K562 (cell line): ENCODE measurements at regions not wholly inside any gene's neighbourhood (a gene's known extent, or its start where the extent isn't known, plus 50 kb on each side); places are given as distances from the start of the nearest gene placed in this dataset.

Experiments used
- ATAC-seq: fragments of 200-7000 bp; cut with Tn5 transposase; 3 replicates; pipeline ENCODE4 v1.9.1; 2020; ENCODE audit warnings: moderate library complexity
- BruUV-seq: library from RNA; stranded (reverse); fragments of 400-500 nt; replicated peaks from 2 replicates; lab custom pipeline; 2021; lab: Mats Ljungman, UMichigan
- CTCF ChIA-PET: fragments of 300-600 bp; formaldehyde crosslinking; extraction: SDS; loops from one replicate; lab custom pipeline; 2021; ENCODE audit warnings: low intra/inter-chr PET ratio; lab: Yijun Ruan, JAX
- POLR2A ChIA-PET: fragments of 300-600, 350-650 bp; sonication (Branson Sonifier 250); formaldehyde crosslinking; extraction: SDS; loops from one replicate; lab custom pipeline; 2021; ENCODE audit warnings: antibody characterized with exemption, inconsistent platforms; lab: Yijun Ruan, JAX
- DNase-seq, 4 experiments: peaks; one replicate each; pipeline versions ENCODE4 v3.0.0 to v3.0.0-alpha.2; 2011 to 2018; ENCODE audit warnings: low spot score in 3 of 4, mixed read lengths in 3 of 4; ENCODE audit errors: extremely low read depth in 1 of 4
- FAIRE-seq: peaks from 2 replicates; lab custom pipeline; 2011; peaks lifted over from hg19 to GRCh38; lab: Jason Lieb, UNC
- H2AFZ ChIP-seq: 2 replicates; pipeline ENCODE4 v1.6.0; 2011; ENCODE audit warnings: low read depth, low read length, control low read depth, inconsistent platforms
- H3K27ac ChIP-seq: fragments of 200-600 bp; 3 replicates; pipeline ENCODE4 v1.8.0; 2011; ENCODE audit warnings: low read depth, mild to moderate bottlenecking, control low read depth, inconsistent platforms, low read length, moderate library complexity, mixed read lengths; ENCODE audit errors: extremely low read depth
- H3K27me3 ChIP-seq, 2 experiments: fragments of 300-600 bp in 1 of 2; 2 replicates in 1 of 2; 3 replicates in 1 of 2; pipeline versions ENCODE4 v1.6.0 to v1.8.0; 2011; ENCODE audit warnings: inconsistent platforms in 2 of 2, low read length in 2 of 2, mild to moderate bottlenecking in 1 of 2, mixed read lengths in 1 of 2, moderate library complexity in 1 of 2; ENCODE audit not compliant: control insufficient read depth in 2 of 2, insufficient read depth in 2 of 2
- H3K36me3 ChIP-seq: fragments of 300-600 bp; 3 replicates; pipeline ENCODE4 v1.8.0; 2011; ENCODE audit warnings: mild to moderate bottlenecking, low read length, inconsistent platforms; ENCODE audit not compliant: control insufficient read depth, insufficient read depth
- H3K4me1 ChIP-seq, 2 experiments: fragments of 200-600 bp in 1 of 2; replicated peaks in 1 of 2; 2 replicates in 1 of 2; 3 replicates in 1 of 2; pipeline versions ENCODE4 v1.5.1 to v1.8.0; 2011; ENCODE audit warnings: inconsistent platforms in 2 of 2, low read length in 2 of 2, mild to moderate bottlenecking in 1 of 2, mixed read lengths in 1 of 2, moderate library complexity in 1 of 2; ENCODE audit not compliant: control insufficient read depth in 2 of 2, insufficient read depth in 2 of 2
- H3K4me2 ChIP-seq: 2 replicates; pipeline ENCODE4 v1.6.1; 2011; ENCODE audit warnings: low read length, control low read depth, inconsistent platforms, mixed read lengths; ENCODE audit not compliant: insufficient read depth
- H3K4me3 ChIP-seq: fragments of 200-600 bp; sonication (generic), shearing (Covaris generic); 2 replicates; pipeline ENCODE4 v1.5.1; 2016; ENCODE audit warnings: control low read depth, inconsistent platforms
- H3K79me2 ChIP-seq: fragments of 200-600 bp; 3 replicates; pipeline ENCODE4 v1.8.0; 2011; ENCODE audit warnings: low read length, inconsistent platforms; ENCODE audit not compliant: control insufficient read depth, insufficient read depth
- H3K9ac ChIP-seq, 2 experiments: 2 replicates each; pipeline versions ENCODE4 v1.6.0 to v1.6.1; 2011; ENCODE audit warnings: low read depth in 2 of 2, low read length in 2 of 2, control low read depth in 1 of 2, inconsistent platforms in 1 of 2, mild to moderate bottlenecking in 1 of 2, mixed read lengths in 1 of 2; ENCODE audit not compliant: insufficient read depth in 1 of 2
- H3K9me1 ChIP-seq: one replicate; pipeline ENCODE4 v1.6.0; 2011; ENCODE audit warnings: inconsistent platforms, mild to moderate bottlenecking, low read length, moderate library complexity; ENCODE audit not compliant: control insufficient read depth, insufficient read depth
- H3K9me3 ChIP-seq: replicated peaks from 2 replicates; pipeline ENCODE4 v1.5.1; 2011; ENCODE audit warnings: low read depth, low read length, inconsistent platforms; ENCODE audit not compliant: control insufficient read depth, insufficient read depth
- H4K20me1 ChIP-seq: replicated peaks from 2 replicates; pipeline ENCODE4 v1.6.1; 2011; ENCODE audit warnings: low read length, inconsistent platforms, mixed read lengths; ENCODE audit not compliant: control insufficient read depth, insufficient read depth
- ASH1L ChIP-seq: fragments of 450-650 bp; IDR thresholded peaks from 2 replicates; pipeline ENCODE4 v1.6.1; 2018; ENCODE audit warnings: borderline replicate concordance, mild to moderate bottlenecking, low read depth; ENCODE audit not compliant: partially characterized antibody
- COPS2 ChIP-seq: fragments of 450-650 bp; conservative IDR thresholded peaks from 2 replicates; pipeline ENCODE4 v1.6.1; 2016; ENCODE audit warnings: mild to moderate bottlenecking, moderate library complexity
- TCF7L2 ChIP-seq: fragments of 150-350 bp; IDR thresholded peaks from 2 replicates; pipeline ENCODE4 v1.6.1; 2016; ENCODE audit warnings: low read depth, mild to moderate bottlenecking, low read length, moderate library complexity
- ZNF347 ChIP-seq: fragments of 450-650 bp; formaldehyde crosslinking; IDR thresholded peaks from 2 replicates; pipeline ENCODE4 v1.4.0; 2020; ENCODE audit warnings: low read depth, mild to moderate bottlenecking, moderate library complexity
- ZNF395 ChIP-seq: fragments of 200-800 bp; sonication (Bioruptor generic); IDR thresholded peaks from 2 replicates; pipeline ENCODE4 v1.6.1; 2017; ENCODE audit warnings: missing genetic modification characterization, missing compliant biosample characterization
- ZNF41 ChIP-seq: fragments of 250-450 bp; sonication (Bioruptor Pico); conservative IDR thresholded peaks from 2 replicates; pipeline ENCODE4 v1.4.0; 2020; ENCODE audit warnings: mild to moderate bottlenecking
- WGBS: fragments of 100-300 bp; shearing (Covaris generic); methylation state at CpG from one replicate; pipeline ENCODE4 v1.1.6; 2016; ENCODE audit warnings: low coverage, mixed read lengths; ENCODE audit not compliant: insufficient coverage; ENCODE audit errors: missing lambda C conversion rate; 5-methylcytosine and 5-hydroxymethylcytosine counted together
- in situ Hi-C: fragments of 300-500 bp; cut with MboI; formaldehyde crosslinking; loops from 4 replicates; pipeline ENCODE4 v1.15.0; 2018; ENCODE audit warnings: inconsistent platforms, mixed read lengths
- intact Hi-C: fragments of 100-400 bp; cut with micrococcal nuclease; formaldehyde crosslinking; loops from 2 replicates; pipeline ENCODE4 v1.14.2; 2022
- TF ChIP-seq, protein P1 (sequence below): fragments of 250-450 bp; sonication (Bioruptor Pico); IDR thresholded peaks from 2 replicates; pipeline ENCODE4 v1.5.0; 2022; ENCODE audit warnings: mild to moderate bottlenecking

DNA sequence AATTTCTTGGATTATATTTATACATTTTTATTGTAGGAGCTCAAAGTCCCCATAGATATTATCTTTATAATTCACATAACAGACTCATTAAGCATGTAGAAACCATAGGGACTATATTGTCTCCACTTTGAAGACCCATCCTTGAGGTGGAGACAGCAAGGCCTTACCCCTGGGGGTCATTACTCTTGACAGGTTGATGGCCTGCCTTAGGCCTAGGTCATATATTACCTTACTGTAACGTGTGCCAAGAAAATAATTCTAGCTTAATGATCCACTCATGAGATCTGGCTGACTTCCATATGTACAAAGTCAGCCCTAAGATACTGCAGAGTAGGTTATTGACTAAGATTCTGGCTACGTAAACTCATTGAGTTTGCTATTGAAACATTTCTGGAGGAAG lies 65.4 kb upstream of the GLS start:
- Histone ChIP-seq H3K4me2 (no peak overlapping the region), H4K20me1 (no peaks in the 10 kb centered on the region), H3K9me1 (no peaks in the 10 kb centered on the region), H3K4me1 (no peaks in the 10 kb centered on the region), H3K4me3 (no peak overlapping the region), H3K9ac (no peak overlapping the region), H3K36me3 (no peaks in the 10 kb centered on the region), H3K27ac (no peak overlapping the region), H3K27me3 (no peaks in the 10 kb centered on the region; a peak in 1 of 5 replicates), H2AFZ (no peak overlapping the region), H3K79me2 (no peaks in the 10 kb centered on the region)
- CTCF ChIA-PET, result no interaction called here
- intact Hi-C loops (no loop called here), in situ Hi-C loops (no loop called here)
- FAIRE-seq (no peak), DNase-seq (no peak), ATAC-seq (no peak)
- 29% methylated on average over 2 of the region's 2 CpGs for WGBS
- TF ChIP-seq ZNF41 (CRISPR knock-in tag), result no peak
- TF ChIP-seq, protein P1, sequence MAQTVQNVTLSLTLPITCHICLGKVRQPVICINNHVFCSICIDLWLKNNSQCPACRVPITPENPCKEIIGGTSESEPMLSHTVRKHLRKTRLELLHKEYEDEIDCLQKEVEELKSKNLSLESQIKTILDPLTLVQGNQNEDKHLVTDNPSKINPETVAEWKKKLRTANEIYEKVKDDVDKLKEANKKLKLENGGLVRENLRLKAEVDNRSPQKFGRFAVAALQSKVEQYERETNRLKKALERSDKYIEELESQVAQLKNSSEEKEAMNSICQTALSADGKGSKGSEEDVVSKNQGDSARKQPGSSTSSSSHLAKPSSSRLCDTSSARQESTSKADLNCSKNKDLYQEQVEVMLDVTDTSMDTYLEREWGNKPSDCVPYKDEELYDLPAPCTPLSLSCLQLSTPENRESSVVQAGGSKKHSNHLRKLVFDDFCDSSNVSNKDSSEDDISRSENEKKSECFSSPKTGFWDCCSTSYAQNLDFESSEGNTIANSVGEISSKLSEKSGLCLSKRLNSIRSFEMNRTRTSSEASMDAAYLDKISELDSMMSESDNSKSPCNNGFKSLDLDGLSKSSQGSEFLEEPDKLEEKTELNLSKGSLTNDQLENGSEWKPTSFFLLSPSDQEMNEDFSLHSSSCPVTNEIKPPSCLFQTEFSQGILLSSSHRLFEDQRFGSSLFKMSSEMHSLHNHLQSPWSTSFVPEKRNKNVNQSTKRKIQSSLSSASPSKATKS, result no peak
- TF ChIP-seq ASH1L, result no peak
- TF ChIP-seq TCF7L2, result no peak
- no peak for TF ChIP-seq COPS2
- TF ChIP-seq ZNF347 (CRISPR knock-in tag), result no peak
- no peak for TF ChIP-seq ZNF395 (CRISPR knock-in tag)
- TF ChIP-seq, all 486 proteins: peak for 0
- H3K9me3 ChIP-seq, result no peaks in the 10 kb centered on the region
- BruUV-seq, result no TSS peak
- POLR2A ChIA-PET, result no interaction called here
